NCI-H82 treated with DMSO at 0.1 percent for 48 hours (cell line): ENCODE measurements at regions not wholly inside any gene's neighbourhood (a gene's known extent, or its start where the extent isn't known, plus 50 kb on each side); places are given as distances from the start of the nearest gene placed in this dataset.

Experiments used
- DNase-seq: peaks from one replicate; lab custom pipeline; 2025; ENCODE audit not compliant: unreplicated experiment; lab: John Stamatoyannopoulos, UW

DNA sequence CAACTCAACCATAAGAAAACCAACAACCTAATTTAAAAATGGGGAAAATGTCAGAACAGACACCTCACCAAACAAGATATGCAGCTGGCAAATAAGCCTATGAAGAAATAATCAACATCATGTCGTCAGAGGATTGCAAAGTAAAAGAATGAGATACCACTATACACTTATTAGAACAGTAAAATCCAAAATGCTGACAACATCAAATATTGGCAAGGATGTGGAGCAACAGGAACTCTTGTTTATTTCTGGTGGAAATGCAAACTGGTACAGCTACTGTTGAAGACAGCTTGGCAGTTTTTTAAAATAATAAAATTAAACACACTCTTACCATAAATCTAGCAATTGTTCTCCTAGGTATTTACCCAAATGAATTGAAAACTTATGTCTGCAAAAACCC lies 140.7 kb upstream of the B3GAT1 start:
- DNase-seq = no peak

DNA sequence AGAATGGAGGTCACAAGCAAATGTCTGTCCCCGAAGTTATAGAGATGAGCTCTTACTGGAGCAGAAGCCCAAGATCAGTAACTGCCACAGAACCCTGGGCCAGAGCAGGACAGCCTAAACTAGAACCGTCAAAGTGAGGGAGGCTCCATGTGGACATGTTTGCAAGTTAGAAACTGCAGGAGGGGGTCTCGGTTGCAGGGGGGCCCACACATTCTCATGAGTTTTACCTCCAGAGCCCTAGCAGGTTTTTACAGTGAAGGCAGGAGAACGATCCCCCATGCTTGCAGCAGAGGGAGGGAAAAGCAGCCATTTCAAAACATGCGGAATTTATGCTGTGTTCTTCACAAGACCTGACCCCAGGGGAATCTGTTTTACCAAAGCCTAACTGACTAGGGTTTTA lies 133.5 kb upstream of the B3GAT1 start:
- no peak for DNase-seq

DNA sequence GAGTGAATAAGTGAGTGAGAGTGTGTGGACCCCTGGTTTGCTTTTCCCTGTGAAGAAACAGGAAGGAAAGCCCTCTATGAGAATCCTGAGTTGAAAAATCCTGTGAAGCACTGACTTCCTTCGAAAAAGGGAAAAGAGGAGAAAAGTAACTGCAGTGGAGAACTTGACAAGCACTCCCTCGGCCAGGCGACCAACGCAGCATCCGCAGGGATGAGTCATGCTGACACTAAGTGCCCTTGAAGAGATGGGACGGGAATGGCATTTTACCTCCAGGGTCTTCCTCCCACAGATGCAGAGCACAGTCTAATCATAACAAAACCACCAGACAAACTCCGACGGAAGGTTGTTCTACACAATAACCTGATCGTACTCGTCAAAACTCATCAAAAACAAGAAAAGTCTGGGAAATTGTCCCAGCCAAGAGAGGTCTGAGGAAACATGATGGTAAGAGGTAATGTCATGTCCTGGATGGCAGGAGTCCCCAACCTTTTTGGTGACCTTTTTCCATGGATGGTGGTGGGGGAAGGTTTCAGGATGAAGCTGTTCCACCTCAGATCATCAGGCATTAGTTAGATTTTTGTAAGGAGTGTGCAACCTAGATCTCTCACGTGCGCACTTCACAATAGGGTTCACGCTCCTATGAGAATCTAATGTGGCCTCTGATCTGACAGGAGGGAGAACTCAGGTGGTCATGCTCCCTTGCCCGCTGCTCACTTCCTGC lies 132.2 kb upstream of the B3GAT1 start:
- no peak for DNase-seq

DNA sequence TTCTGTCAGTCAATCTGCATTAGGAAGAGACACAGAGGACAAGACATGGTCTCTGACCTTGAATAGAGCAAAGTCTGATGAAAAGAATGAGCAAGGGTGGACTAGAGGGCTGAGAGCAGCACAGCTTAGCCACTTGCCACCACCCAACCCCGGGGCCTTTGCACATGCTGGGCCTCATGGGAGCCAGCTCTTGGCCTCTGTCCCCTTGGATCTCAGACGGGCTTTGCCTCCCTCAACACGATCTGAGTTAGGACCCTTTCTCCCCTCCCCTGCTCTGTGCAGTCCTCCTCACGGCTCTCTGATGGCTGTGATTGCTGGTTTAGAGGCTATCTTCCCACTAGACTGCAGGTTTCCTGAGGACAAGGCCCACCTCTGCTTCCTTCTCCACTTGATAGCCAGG lies 131.6 kb upstream of the B3GAT1 start:
- no peak for DNase-seq

DNA sequence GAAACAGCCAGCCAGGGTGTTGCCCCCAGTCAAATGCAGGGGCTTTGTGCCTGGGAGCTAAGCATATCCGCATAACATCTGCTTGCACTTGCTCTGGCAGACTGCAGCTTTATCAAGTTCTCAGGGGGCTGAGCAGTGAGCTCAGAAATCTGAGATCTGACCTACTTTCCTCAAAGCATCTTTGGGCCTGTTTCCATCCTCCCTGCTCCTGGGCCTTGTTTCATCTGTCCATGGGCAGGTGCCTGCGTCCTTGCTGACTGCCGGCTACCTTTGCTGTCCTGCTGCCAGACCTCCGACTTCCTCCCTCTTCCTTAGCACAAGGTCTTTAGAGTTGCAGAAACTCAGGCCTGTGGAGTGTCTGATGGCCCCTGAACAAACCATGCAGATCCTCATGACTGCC lies 131.2 kb upstream of the B3GAT1 start:
- DNase-seq = no peak

DNA sequence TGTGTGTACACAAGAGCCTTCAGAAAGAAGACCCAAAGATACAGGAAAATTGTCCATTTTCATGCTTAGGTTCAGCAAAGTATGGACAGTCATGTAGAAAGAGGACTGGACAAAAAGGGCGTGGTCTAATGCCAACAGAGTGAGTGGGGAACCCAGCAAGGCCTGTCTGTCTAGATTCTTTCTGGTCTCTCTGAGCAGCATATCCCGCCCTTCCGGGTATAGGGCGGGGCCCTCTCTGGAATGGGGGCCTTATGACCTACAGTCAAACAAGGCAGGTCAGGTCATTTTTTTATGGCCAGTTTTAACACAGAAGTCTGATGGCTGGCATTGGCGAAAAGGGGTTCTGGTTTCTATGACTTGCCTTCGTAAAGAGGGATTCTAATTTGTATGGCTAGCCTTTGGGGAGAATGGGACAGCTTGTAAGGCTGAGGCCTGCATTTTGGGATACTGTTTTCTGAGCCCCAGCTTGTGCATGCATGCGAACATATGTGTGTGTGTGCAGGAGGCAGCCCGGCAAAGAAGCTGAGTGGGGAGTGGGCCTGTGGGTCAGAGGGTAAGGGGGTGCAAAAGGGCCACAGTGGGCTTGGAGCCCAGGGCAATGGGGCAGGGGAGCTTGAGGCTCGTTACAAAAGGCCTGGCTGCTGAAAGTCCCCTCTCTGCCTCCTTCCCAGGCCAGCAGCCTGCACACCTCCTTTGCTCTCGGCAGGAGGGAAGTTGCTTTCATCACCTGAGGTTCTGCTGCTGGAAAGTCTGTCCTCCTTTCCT lies 130.5 kb upstream of the B3GAT1 start:
- no peak for DNase-seq

DNA sequence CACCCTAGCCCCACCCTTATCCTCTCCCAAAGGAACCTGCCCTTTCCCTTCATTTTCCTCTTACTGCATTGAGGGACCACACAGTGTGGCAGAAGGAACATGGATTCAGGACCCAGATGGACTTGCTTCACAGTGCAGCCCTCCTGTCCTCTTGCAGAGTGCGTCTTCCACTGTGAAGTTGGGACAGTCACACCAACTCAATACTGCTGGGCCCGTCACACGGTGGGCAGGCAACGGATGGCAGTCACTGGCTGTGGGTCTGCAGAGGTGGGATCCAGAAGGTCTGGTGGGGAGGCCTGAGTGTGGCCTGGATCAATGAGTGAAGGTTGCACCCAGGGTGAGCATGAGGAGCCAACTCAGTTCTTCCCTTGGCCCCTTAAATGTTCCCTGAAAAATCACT lies 129.9 kb upstream of the B3GAT1 start:
- no peak for DNase-seq

DNA sequence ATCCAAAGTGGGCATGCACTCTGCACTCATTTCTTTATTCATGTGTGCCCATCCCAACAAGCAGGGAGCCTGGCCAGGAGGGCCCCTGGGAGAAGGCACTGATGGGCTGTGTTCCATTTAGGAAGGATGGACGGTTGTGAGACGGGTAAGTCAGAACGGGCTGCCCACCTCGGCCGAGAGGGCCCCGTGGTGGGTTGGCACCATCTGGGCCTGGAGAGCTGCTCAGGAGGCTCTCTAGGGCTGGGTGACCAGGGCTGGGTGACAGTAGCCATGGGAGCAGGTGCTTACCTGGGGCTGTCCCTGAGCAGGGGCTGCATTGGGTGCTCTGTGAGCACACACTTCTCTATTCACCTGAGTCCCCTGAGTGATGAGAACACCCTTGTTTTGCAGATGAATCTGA lies 129.3 kb upstream of the B3GAT1 start:
- DNase-seq = no peak

DNA sequence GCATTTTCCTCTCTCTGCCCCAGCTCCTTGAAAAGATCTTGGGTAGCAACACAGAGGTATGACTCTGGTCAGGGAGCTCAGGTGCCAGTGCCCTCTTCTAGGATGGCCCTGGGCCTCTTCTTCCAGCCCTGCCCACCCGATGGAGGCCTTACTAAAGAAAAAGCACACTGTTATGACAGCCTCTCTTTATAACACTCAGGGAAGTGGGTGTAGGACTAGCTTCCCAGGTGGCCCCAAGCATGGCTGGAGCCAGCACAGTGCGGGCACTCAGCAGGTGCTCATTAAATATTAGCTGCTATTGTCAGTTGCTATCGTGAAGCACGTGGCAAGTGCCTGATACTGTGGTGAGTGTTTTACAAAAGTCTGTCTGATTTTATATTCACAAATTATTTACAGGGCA lies 127.2 kb upstream of the B3GAT1 start:
- DNase-seq = no peak

DNA sequence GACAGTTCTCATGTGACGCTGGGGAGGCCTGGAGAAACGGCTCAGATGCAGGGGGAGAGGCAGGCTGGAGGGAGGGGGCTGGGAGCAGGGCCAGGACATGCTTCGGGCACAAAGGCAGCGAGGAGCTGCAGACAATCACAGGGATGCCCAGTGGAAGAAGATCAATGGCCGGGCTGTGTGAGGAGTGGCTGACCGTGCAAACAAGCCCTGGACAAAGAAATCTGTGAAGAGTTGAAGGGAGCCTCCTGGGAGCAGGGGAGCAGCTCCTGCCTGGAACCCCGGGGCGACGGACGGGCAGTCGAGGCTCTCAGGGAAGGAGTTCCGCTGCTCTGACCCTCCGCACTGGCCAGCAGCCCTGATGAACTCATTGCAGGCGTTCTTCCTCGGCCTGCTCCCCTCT lies 126.7 kb upstream of the B3GAT1 start:
- DNase-seq = no peak

DNA sequence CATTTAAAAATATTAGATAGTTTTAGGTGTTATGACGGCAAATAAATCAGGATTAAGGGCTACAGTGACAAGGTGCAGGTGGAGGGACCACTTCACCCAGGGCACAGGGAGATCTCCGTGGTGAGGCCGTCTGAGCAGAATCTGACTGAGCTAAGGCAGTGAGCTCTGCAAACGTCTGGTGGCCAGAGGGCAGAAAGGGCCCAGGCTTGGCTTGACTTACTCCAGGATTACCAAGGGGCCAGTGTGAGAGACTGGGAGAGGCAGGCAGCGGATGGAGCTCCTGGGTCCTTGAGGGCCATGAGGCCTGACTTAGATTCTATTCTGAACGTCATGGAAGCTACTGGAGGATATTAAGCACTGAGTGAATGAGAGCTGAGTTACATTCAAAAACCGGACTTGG lies 125.9 kb upstream of the B3GAT1 start:
- no peak for DNase-seq

DNA sequence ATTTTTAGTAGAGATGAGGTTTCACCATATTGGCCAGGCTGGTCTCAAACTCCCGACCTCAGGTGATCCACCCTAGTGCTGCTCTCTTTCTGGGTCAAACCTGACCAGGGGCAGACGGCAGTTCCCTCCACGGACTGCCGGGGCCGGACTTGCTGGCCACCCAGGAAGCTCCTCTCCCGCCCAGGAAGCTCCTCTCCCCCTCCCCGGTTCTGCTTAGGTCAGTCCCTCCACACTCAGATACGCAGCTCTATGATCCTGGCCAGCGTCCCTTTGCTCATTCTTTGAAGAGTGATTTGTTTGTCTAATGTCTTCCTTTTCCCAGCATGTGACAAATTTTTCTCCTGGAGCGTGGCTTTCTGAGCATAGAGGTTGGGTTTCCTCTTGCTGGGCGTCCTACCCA lies 125.3 kb upstream of the B3GAT1 start:
- DNase-seq = no peak

DNA sequence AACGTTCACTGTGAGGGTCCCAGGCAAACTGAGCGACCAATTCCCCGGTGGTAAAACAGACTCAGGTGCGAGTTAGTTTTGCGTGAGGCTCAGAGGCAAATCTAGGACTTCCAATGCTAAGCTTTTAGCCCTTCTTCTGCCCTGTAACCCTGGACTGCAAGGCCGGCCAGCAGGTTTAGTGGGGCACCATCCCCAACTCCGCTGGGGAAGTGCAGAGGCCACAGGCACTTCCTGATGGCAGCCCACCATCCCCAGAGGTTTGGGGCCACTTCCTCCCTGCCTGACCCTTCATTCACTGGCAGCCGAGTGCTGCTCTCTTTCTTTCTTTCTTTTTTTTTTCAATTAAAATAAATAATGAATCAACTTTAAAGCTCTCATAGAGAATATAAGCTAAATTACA lies 124.6 kb upstream of the B3GAT1 start:
- DNase-seq = no peak

DNA sequence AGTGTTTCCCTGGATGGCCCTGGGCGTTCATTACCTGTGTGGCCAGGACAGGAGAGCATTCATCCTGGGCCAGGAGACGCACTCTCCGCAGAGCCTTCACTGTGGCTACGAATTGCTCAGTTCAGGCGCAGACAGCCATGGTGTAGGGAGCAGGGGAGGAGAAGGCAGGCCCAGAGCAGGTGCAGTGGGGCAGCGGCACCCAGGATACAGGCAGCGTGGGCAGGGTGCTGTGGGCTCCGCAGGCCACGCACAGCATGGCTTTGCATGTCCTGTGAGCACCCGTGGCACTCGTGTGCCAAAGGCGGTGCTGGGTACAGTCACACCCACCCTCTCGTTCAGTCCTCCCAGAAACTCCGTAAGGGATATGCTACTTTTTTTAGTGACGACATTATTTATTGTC lies 124.2 kb upstream of the B3GAT1 start:
- DNase-seq = no peak

DNA sequence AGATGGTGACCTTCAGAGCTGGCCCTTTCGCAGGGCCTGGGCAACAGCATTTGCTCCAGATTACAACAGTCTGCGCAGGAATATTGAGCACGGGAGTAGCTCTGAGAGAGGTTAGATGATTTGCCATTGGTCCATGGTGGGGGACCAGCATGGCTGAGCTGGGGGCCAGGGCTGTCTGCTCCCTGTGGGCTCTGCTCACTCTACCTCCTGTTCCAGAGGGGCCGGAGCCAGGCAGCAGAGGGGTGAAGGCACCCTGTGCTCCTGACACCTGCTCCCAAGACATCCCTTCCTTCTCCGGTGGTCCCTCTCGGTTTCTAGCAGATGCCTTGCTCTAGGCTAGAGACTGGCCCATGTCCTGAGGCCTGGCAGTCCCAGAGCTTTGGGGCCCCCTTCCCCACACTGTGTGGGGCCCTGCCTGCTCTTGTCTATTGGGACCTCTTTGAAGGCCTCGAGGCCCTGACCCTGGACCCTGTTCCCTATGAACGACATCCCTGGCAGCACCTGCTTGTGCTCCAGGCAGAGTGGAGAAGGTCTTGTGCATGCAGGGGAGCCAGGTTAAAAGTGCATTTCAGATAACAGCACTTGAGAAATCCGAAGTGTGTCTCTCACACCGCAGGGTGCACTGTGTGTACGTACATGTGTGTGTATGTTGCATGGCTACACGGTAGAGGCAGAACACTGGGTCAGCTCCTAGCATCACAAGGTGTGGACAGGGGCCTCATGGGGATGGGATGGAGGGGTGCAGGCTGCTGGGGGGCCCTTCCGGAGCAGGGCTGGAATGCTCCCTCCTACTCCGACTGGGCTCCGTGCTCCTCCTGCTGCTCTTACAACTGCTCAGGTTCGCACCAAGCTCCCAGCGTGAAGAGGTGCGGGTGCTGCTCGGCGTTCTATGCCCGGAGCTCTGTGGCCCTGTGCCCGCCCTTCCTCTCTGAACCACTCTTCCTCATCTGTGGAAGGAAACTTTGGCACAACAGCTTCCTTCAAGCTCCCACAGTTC lies 123.3 kb upstream of the B3GAT1 start:
- DNase-seq = no peak

DNA sequence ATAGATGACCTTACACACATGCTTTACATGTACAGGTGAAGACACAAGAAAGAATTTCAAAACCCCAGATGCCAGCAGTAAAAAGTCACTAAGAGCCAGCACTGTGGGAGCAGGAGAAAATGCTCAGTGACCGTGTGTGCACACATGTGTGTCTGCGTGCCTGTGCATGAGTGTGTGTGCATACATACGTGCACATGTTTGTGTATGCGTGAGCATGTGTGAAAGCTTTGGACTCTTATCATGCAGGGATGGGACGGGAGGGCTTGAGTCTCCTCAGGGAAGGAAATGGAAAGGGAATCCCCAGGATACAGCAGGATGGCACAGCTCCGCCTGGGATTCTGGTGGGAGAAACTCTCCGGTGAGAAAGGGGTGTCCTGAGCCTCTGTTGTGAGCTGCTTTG lies 121.5 kb upstream of the B3GAT1 start:
- DNase-seq = no peak

DNA sequence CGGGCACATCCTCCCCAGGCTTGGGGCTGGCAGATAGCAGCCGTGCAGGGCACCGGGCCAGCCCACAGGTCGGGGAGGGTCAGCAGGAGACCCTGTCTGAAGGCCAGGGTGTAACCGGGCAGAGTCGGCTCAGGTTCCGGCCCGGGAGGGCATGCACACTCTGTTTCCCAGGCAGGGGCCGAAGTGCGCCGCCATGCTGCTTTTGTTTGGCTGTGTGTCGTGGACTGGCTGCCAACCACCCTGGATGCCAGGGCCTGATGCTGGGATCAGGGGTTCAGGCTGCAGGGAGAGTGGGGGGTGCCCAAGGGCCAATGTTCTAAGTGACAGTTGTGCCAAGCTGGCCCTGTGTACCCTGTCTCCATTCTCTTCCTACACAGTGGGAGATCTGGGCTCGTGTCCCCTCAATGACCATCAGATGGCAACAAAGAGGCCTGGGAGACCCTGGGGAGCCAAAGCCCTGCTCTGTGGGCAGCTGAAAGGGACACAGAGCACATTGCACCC lies 120.9 kb upstream of the B3GAT1 start:
- DNase-seq = no peak

DNA sequence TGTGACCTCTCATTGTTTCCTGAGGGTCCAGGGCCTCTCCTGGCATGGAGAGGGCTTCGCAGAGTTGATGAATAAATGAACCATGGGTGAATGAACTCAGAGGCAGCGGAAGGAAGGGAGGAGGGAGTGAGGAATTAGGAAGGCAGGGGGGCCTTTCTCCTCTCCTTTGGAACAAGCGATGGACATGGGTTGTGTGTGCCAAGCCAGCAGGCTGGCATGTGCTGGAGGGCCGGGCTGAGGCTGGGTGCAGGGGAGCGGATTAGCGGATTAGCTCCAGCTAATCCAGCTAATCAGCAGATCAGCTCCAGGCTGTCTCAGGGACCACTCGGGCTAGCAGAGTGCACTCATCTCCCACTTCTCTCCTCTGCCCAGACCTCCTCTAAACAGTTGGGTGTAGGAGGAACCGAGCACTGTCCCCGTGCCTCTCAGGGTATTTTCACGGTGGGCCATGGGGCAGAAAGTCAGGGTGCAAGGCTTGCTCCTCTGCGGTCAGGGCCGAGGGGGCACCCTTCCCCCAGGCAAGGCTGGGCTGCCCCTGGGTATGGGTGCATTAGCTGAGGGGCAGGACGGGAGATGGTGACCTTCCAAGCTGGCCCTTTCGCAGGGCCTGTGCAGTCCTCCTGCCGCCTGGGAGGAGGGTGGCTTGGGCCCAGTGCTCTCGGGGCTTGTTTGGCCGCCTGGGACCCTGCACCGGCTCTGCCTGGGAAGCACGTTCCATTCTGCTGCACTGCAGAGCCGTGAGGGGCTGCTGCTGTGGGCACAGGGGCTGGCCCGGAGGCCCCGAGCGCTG lies 120.3 kb upstream of the B3GAT1 start:
- peak; percentile 58 for DNase-seq

DNA sequence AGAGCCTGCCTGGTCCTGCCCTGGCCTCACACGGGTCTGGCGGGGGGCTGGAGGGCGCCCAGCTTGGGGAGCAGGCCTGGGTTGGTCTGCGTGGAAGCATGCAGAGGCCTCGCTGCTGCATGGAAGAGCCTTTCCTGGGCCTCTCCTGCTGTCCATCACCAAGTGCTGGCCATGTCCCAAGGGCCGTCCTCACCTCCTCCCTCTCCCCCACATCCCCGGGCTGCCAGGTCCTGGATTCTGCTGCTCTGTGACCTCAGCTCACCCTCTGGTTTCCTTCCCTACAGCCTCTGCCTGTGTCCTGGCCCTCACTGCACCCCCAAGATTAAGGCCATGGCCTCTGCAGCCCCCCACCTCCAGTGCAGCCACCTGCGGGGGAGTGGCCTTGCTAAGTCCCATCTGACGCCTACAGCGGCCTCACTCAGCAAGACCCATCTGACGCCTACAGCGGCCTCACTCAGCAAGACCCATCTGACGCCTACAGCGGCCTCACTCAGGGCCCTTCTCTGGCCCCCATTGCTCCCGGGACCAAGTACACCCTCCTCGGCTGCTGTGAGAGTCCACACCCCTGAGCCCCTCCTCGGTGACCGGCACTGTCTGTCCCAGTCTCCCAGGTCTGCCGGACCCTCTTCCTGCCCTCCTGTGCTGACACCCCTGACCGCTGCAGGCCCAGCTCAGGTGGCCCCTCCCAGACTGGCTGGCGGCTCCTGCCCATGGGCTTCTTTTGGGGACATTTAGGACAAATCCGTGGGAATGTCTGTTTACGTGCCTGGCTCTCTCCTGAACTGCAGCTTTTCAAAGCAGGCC lies 119.5 kb upstream of the B3GAT1 start:
- DNase-seq = no peak
